ENCODE measurements at regions not wholly inside any gene's neighbourhood (a gene's known extent, or its start where the extent isn't known, plus 50 kb on each side); places are given as distances from the start of the nearest gene placed in this dataset.

DNA sequence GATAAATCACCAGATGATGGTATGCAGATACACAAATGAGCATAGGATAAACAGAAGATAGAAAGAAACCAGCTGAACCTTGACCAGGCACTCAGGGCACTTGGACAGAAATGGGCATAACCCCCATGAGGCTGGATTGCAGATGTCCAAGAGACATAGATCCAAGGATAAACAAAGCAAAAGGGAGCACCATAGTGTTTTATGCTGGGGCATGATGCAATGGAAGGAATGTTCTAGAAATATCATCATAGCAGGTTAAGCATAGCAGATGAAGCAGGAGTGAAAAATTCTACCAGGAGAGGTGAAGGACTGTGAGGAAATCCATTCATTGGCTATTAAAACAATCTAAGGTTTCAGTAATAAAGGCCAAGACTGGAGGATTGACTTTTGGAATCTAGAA, 70.5 kb upstream of the TES start:
- H4K20me1 ChIP-seq (ENCODE audit: insufficient read depth): no peaks in the 10 kb centered on the region
- H3K4me3 ChIP-seq (ENCODE audit: low read depth in 2 of 2, low read length in 1 of 2): no peak overlapping the region
- no peaks in the 10 kb centered on the region for H3K4me1 ChIP-seq (ENCODE audit: control insufficient read depth in 1 of 2, insufficient read depth in 2 of 2, low read depth in 1 of 2, low read length in 1 of 2)
- no peaks in the 10 kb centered on the region for H3K9me2 ChIP-seq
- ChIA-PET POLR2A (no interaction called here), CTCF (interaction anchor here (2.1 to 2.5 kb wide), 3 partner anchors 17 to 452 kb away, joined by 12 to 21 read pairs (median 18); no protein-coding TSS in a partner anchor)
- no peak overlapping the region for H3K27ac ChIP-seq (ENCODE audit: low read depth in 2 of 2, low read length in 1 of 2)
- H3K4me2 ChIP-seq: no peak overlapping the region
- DNase-seq: no peak
- peaks cover 55% of the 10 kb centered on the region for H3K27me3 ChIP-seq (ENCODE audit: insufficient read depth)
- no peak overlapping the region for H2AFZ ChIP-seq (ENCODE audit: low read depth)
- H3K9ac ChIP-seq: no peak overlapping the region
- no peaks in the 10 kb centered on the region for H3K79me2 ChIP-seq (ENCODE audit: insufficient read depth)
- H3K9me3 ChIP-seq: no peaks in the 10 kb centered on the region
- H3K36me3 ChIP-seq (replicated peaks in 1 of 2; ENCODE audit: control insufficient read depth in 1 of 2, insufficient read depth in 2 of 2, low read length in 1 of 2): no peaks in the 10 kb centered on the region
- H3F3A ChIP-seq (replicated peaks; ENCODE audit: insufficient read depth): no peaks in the 10 kb centered on the region
- TF ChIP-seq FOSL2 (IDR thresholded peaks at IDR 0.05; ENCODE audit: borderline replicate concordance, low read depth): no peak
- TF ChIP-seq, protein P1, sequence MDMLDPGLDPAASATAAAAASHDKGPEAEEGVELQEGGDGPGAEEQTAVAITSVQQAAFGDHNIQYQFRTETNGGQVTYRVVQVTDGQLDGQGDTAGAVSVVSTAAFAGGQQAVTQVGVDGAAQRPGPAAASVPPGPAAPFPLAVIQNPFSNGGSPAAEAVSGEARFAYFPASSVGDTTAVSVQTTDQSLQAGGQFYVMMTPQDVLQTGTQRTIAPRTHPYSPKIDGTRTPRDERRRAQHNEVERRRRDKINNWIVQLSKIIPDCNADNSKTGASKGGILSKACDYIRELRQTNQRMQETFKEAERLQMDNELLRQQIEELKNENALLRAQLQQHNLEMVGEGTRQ (IDR thresholded peaks at IDR 0.05; ENCODE audit: borderline replicate concordance, low read depth, low read length): no peak
- TF ChIP-seq FOXM1 (IDR thresholded peaks at IDR 0.05; ENCODE audit: low read depth): no peak
- TF ChIP-seq EP300 (IDR thresholded peaks at IDR 0.05; ENCODE audit: borderline replicate concordance in 1 of 2, low read depth in 1 of 2, low read length in 1 of 2): no peak
- TF ChIP-seq, protein P2, sequence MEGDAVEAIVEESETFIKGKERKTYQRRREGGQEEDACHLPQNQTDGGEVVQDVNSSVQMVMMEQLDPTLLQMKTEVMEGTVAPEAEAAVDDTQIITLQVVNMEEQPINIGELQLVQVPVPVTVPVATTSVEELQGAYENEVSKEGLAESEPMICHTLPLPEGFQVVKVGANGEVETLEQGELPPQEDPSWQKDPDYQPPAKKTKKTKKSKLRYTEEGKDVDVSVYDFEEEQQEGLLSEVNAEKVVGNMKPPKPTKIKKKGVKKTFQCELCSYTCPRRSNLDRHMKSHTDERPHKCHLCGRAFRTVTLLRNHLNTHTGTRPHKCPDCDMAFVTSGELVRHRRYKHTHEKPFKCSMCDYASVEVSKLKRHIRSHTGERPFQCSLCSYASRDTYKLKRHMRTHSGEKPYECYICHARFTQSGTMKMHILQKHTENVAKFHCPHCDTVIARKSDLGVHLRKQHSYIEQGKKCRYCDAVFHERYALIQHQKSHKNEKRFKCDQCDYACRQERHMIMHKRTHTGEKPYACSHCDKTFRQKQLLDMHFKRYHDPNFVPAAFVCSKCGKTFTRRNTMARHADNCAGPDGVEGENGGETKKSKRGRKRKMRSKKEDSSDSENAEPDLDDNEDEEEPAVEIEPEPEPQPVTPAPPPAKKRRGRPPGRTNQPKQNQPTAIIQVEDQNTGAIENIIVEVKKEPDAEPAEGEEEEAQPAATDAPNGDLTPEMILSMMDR (IDR thresholded peaks at IDR 0.05): no peak
- no peak for TF ChIP-seq MEF2A (IDR thresholded peaks at IDR 0.05; ENCODE audit: borderline replicate concordance, low read depth)
- TF ChIP-seq, protein P3, sequence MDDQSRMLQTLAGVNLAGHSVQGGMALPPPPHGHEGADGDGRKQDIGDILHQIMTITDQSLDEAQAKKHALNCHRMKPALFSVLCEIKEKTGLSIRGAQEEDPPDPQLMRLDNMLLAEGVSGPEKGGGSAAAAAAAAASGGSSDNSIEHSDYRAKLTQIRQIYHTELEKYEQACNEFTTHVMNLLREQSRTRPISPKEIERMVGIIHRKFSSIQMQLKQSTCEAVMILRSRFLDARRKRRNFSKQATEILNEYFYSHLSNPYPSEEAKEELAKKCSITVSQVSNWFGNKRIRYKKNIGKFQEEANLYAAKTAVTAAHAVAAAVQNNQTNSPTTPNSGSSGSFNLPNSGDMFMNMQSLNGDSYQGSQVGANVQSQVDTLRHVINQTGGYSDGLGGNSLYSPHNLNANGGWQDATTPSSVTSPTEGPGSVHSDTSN (IDR thresholded peaks at IDR 0.05): no peak
- TF ChIP-seq, protein P4, sequence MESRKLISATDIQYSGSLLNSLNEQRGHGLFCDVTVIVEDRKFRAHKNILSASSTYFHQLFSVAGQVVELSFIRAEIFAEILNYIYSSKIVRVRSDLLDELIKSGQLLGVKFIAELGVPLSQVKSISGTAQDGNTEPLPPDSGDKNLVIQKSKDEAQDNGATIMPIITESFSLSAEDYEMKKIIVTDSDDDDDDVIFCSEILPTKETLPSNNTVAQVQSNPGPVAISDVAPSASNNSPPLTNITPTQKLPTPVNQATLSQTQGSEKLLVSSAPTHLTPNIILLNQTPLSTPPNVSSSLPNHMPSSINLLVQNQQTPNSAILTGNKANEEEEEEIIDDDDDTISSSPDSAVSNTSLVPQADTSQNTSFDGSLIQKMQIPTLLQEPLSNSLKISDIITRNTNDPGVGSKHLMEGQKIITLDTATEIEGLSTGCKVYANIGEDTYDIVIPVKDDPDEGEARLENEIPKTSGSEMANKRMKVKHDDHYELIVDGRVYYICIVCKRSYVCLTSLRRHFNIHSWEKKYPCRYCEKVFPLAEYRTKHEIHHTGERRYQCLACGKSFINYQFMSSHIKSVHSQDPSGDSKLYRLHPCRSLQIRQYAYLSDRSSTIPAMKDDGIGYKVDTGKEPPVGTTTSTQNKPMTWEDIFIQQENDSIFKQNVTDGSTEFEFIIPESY (IDR thresholded peaks at IDR 0.05; ENCODE audit: borderline replicate concordance, low read depth): no peak

DNA sequence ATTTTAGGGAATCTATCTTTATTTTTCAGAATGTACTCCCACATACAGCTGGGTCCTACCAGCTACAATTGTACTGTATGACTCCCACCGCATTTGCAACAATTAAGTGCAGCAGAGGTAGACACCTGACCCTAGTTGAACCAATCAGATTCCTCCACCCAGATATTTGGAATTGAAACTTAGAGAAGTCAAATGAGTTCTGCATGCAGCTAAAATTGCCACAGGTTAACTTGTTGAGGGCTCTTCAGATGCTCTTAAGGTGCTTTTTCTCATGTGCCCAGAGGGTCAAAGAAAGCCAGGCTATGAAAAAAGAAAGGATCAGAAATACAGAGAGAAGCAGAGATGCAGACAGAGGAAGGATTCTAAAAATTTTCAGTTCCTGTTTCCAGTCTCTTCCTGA, 68.0 kb upstream of the TES start:
- Histone ChIP-seq H3K9me2 (no peaks in the 10 kb centered on the region), H4K20me1 (ENCODE audit: insufficient read depth) (no peaks in the 10 kb centered on the region), H3K27ac (ENCODE audit: low read depth in 2 of 2, low read length in 1 of 2) (no peak overlapping the region), H3K9me3 (no peaks in the 10 kb centered on the region), H3K9ac (no peak overlapping the region), H3K27me3 (ENCODE audit: insufficient read depth) (peaks cover 55% of the 10 kb centered on the region), H3K4me1 (ENCODE audit: control insufficient read depth in 1 of 2, insufficient read depth in 2 of 2, low read depth in 1 of 2, low read length in 1 of 2) (no peaks in the 10 kb centered on the region), H3K36me3 (replicated peaks in 1 of 2; ENCODE audit: control insufficient read depth in 1 of 2, insufficient read depth in 2 of 2, low read length in 1 of 2) (no peaks in the 10 kb centered on the region), H3K79me2 (ENCODE audit: insufficient read depth) (no peaks in the 10 kb centered on the region), H3K4me2 (no peak overlapping the region), H3F3A (replicated peaks; ENCODE audit: insufficient read depth) (no peaks in the 10 kb centered on the region), H3K4me3 (ENCODE audit: low read depth in 2 of 2, low read length in 1 of 2) (no peak overlapping the region), H2AFZ (ENCODE audit: low read depth) (no peak overlapping the region)
- ChIA-PET POLR2A (no interaction called here), CTCF (interaction anchor here (0.9 to 2.0 kb wide), 4 partner anchors 9 to 447 kb away, joined by 4 to 8 read pairs (median 6); no protein-coding TSS in a partner anchor)
- no peak for DNase-seq
- TF ChIP-seq MEF2A (IDR thresholded peaks at IDR 0.05; ENCODE audit: borderline replicate concordance, low read depth) (no peak), POLR2AphosphoS5 (IDR thresholded peaks at IDR 0.05; ENCODE audit: low read depth, low read length) (no peak), TEAD4 (IDR thresholded peaks at IDR 0.05; ENCODE audit: borderline replicate concordance, insufficient read depth) (no peak), JUND (IDR thresholded peaks at IDR 0.05) (no peak), FOXJ3 (CRISPR knock-in tag; IDR thresholded peaks at IDR 0.05) (no peak), GABPA (IDR thresholded peaks at IDR 0.05; ENCODE audit: low read depth) (no peak)
- TF ChIP-seq, protein P5, sequence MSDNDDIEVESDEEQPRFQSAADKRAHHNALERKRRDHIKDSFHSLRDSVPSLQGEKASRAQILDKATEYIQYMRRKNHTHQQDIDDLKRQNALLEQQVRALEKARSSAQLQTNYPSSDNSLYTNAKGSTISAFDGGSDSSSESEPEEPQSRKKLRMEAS (IDR thresholded peaks at IDR 0.05; ENCODE audit: low read depth): no peak
- TF ChIP-seq, protein P6, sequence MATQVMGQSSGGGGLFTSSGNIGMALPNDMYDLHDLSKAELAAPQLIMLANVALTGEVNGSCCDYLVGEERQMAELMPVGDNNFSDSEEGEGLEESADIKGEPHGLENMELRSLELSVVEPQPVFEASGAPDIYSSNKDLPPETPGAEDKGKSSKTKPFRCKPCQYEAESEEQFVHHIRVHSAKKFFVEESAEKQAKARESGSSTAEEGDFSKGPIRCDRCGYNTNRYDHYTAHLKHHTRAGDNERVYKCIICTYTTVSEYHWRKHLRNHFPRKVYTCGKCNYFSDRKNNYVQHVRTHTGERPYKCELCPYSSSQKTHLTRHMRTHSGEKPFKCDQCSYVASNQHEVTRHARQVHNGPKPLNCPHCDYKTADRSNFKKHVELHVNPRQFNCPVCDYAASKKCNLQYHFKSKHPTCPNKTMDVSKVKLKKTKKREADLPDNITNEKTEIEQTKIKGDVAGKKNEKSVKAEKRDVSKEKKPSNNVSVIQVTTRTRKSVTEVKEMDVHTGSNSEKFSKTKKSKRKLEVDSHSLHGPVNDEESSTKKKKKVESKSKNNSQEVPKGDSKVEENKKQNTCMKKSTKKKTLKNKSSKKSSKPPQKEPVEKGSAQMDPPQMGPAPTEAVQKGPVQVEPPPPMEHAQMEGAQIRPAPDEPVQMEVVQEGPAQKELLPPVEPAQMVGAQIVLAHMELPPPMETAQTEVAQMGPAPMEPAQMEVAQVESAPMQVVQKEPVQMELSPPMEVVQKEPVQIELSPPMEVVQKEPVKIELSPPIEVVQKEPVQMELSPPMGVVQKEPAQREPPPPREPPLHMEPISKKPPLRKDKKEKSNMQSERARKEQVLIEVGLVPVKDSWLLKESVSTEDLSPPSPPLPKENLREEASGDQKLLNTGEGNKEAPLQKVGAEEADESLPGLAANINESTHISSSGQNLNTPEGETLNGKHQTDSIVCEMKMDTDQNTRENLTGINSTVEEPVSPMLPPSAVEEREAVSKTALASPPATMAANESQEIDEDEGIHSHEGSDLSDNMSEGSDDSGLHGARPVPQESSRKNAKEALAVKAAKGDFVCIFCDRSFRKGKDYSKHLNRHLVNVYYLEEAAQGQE (IDR thresholded peaks at IDR 0.05; ENCODE audit: low read depth, low read length): no peak
- WGBS (ENCODE audit: low lambda C conversion rate): 17% methylated on average over 1 of the region's 1 CpG
